Upper lobe of left lung (tissue), 6 donors: ENCODE measurements at regions not wholly inside any gene's neighbourhood (a gene's known extent, or its start where the extent isn't known, plus 50 kb on each side); places are given as distances from the start of the nearest gene placed in this dataset.

ENCODE experiments used
- ATAC-seq, 2 donors: fragments of 200-7000 bp; cut with Tn5 transposase; one replicate each; pipeline ENCODE4 v1.9.1; 2022; ENCODE audit warnings: mild to moderate bottlenecking in 2 of 2, moderate library complexity in 2 of 2; ENCODE audit not compliant: low FRiP score in 2 of 2
- DNase-seq, 2 donors: peaks; one replicate each; pipeline ENCODE4 v3.0.0-alpha.2; 2019 to 2020
- H3K27ac ChIP-seq, 4 donors: fragments of 200-600 bp; sonication (generic); one replicate each; pipeline ENCODE4 v1.5.1; 2016 to 2019
- H3K27me3 ChIP-seq, 4 donors: fragments of 200-600 bp; sonication (generic); one replicate each; pipeline ENCODE4 v1.5.1; 2017 to 2019
- H3K36me3 ChIP-seq, 4 donors: fragments of 200-600 bp; sonication (generic); one replicate each; pipeline ENCODE4 v1.5.1; 2016 to 2019
- H3K4me1 ChIP-seq, 4 donors: fragments of 200-600 bp; sonication (generic); one replicate each; pipeline ENCODE4 v1.5.1; 2018 to 2019
- H3K4me3 ChIP-seq, 4 donors: fragments of 200-600 bp; sonication (generic); one replicate each; pipeline ENCODE4 v1.5.1; 2017 to 2019; ENCODE audit warnings: mild to moderate bottlenecking in 2 of 4, moderate library complexity in 1 of 4
- H3K9me3 ChIP-seq, 4 donors: fragments of 200-600 bp; sonication (generic); one replicate each; pipeline ENCODE4 v1.5.1; 2018 to 2019
- CTCF ChIP-seq, 6 experiments: fragments of 450-650 bp in 4 of 6; fragments of 200-600 bp in 2 of 6; sonication (generic) in 2 of 6; IDR thresholded peaks; one replicate each; pipeline ENCODE4 v1.5.1; 2016 to 2019; ENCODE audit warnings: antibody characterized with exemption in 6 of 6
- EP300 ChIP-seq, 4 donors: sonication (generic); formaldehyde crosslinking; IDR thresholded peaks; one replicate each; pipeline ENCODE4 v1.5.1; 2017; ENCODE audit warnings: antibody characterized with exemption in 4 of 4, control low read depth in 2 of 4
- POLR2A ChIP-seq, 4 donors: fragments of 450-650 bp; IDR thresholded peaks; one replicate each; pipeline ENCODE4 v1.5.1; 2016 to 2017; ENCODE audit warnings: antibody characterized with exemption in 4 of 4, mild to moderate bottlenecking in 2 of 4
- POLR2AphosphoS5 ChIP-seq, 2 donors: sonication (generic); formaldehyde crosslinking; IDR thresholded peaks; one replicate each; pipeline ENCODE4 v1.5.1; 2017; ENCODE audit warnings: antibody characterized with exemption in 2 of 2
- WGBS, 2 donors: methylation state at CpG; one replicate each; pipeline ENCODE4 v1.1.5; 2017 to 2018; 5-methylcytosine and 5-hydroxymethylcytosine counted together
- donor health status: DM: no; HTN: no; CAD: no; lungs with moderate emphysema.
- donor health status: DM: no; HTN: yes; CAD: no; lungs with severe emphysema.

- Histone ChIP-seq H3K9me3 (no peaks in the 10 kb centered on the region), H3K27ac (no peak overlapping the region), H3K4me3 (no peak overlapping the region), H3K27me3 (no peaks in the 10 kb centered on the region), H3K4me1 (peaks cover 0 to 19% (median 6%) of the 10 kb centered on the region in 4 donors), H3K36me3 (no peaks in the 10 kb centered on the region)
- DNase-seq (no peak), ATAC-seq (no peak)
- WGBS, 2 donors = 58 to 66% methylated on average over 9 to 13 of the region's 13 CpGs
- TF ChIP-seq EP300 (IDR thresholded peaks at IDR 0.05) (no peak), POLR2AphosphoS5 (IDR thresholded peaks at IDR 0.05) (no peak), POLR2A (IDR thresholded peaks at IDR 0.05) (no peak), CTCF (IDR thresholded peaks at IDR 0.05) (no peak)
Measured at GRCh38 chr2:234438305-234438977, 58.4 kb downstream of the ARL4C start.

GRCh38 chr2:234437642-234438304, 59.1 kb downstream of the ARL4C start:
- WGBS, 2 donors = 69 to 72% methylated on average over 11 of the region's 11 CpGs
- DNase-seq (no peak), ATAC-seq (no peak)
- Histone ChIP-seq H3K27me3 (no peaks in the 10 kb centered on the region), H3K9me3 (no peaks in the 10 kb centered on the region), H3K4me1 (peaks cover 0 to 19% (median 6%) of the 10 kb centered on the region in 4 donors), H3K27ac (no peak overlapping the region), H3K36me3 (no peaks in the 10 kb centered on the region), H3K4me3 (no peak overlapping the region)
- TF ChIP-seq EP300 (IDR thresholded peaks at IDR 0.05) (no peak), CTCF (IDR thresholded peaks at IDR 0.05) (no peak), POLR2AphosphoS5 (IDR thresholded peaks at IDR 0.05) (no peak), POLR2A (IDR thresholded peaks at IDR 0.05) (no peak)

- ATAC-seq (peak in 1 of 2 donors; percentile 30), DNase-seq (no peak)
- peaks cover 0 to 19% (median 6%) of the 10 kb centered on the region in 4 donors for H3K4me1 ChIP-seq
- peak overlapping the region in 1 of 4 donors; percentile 27 for H3K27ac ChIP-seq
- H3K9me3 ChIP-seq = no peaks in the 10 kb centered on the region
- no peak for TF ChIP-seq POLR2A (IDR thresholded peaks at IDR 0.05)
- no peak for TF ChIP-seq CTCF (IDR thresholded peaks at IDR 0.05)
- 81 to 90% methylated on average over 1 to 3 of the region's 6 CpGs for WGBS, 2 donors
- no peaks in the 10 kb centered on the region for H3K27me3 ChIP-seq
- no peak overlapping the region for H3K4me3 ChIP-seq
- no peaks in the 10 kb centered on the region for H3K36me3 ChIP-seq
Measured at GRCh38 chr2:234436482-234436837, 60.4 kb downstream of the ARL4C start.

GRCh38 chr2:234435836-234436481, 60.9 kb downstream of the ARL4C start:
- DNase-seq (no peak), ATAC-seq (peak; percentile 37 to 53)
- Histone ChIP-seq H3K36me3 (no peaks in the 10 kb centered on the region), H3K27me3 (no peaks in the 10 kb centered on the region), H3K9me3 (no peaks in the 10 kb centered on the region), H3K4me3 (no peak overlapping the region), H3K4me1 (peaks cover 0 to 19% (median 6%) of the 10 kb centered on the region in 4 donors), H3K27ac (peak overlapping the region in 2 of 4 donors; percentile 27 to 40)
- TF ChIP-seq EP300 (IDR thresholded peaks at IDR 0.05) (no peak), POLR2AphosphoS5 (IDR thresholded peaks at IDR 0.05) (peak in 1 of 2 donors; percentile 8), POLR2A (IDR thresholded peaks at IDR 0.05) (no peak), CTCF (IDR thresholded peaks at IDR 0.05) (no peak)
- 59 to 70% methylated on average over 7 of the region's 7 CpGs for WGBS, 2 donors
